DMS53 treated with DMSO at 0.1 percent for 48 hours (cell line): ENCODE measurements at regions not wholly inside any gene's neighbourhood (a gene's known extent, or its start where the extent isn't known, plus 50 kb on each side); places are given as distances from the start of the nearest gene placed in this dataset.

ENCODE experiments used
- DNase-seq: peaks from one replicate; lab custom pipeline; 2025; ENCODE audit not compliant: unreplicated experiment; lab: John Stamatoyannopoulos, UW

GRCh38 chr13:47831265-47831664 lies 169.8 kb downstream of the SUCLA2 start:
- no peak for DNase-seq

GRCh38 chr13:47829690-47830089 lies 171.4 kb downstream of the SUCLA2 start:
- no peak for DNase-seq

- DNase-seq, result no peak
Observed at GRCh38 chr13:47826471-47826870, 174.6 kb downstream of the SUCLA2 start.

GRCh38 chr13:47822036-47822435 lies 179.0 kb downstream of the SUCLA2 start:
- no peak for DNase-seq

GRCh38 chr13:47816831-47817230 lies 184.2 kb downstream of the SUCLA2 start:
- DNase-seq, result no peak

GRCh38 chr13:47813718-47814117 lies 187.4 kb downstream of the SUCLA2 start:
- no peak for DNase-seq

GRCh38 chr13:47809411-47809810 lies 191.7 kb downstream of the SUCLA2 start:
- DNase-seq, result no peak

GRCh38 chr13:47803131-47803530 lies 197.9 kb downstream of the SUCLA2 start:
- DNase-seq, result no peak

- no peak for DNase-seq
Observed at GRCh38 chr13:47801555-47801954, 199.5 kb downstream of the SUCLA2 start.

GRCh38 chr13:47800593-47800992 lies 200.5 kb downstream of the SUCLA2 start:
- no peak for DNase-seq

- DNase-seq, result no peak
Observed at GRCh38 chr13:47798906-47799305, 202.2 kb downstream of the SUCLA2 start.

GRCh38 chr13:47798194-47798593 lies 202.9 kb downstream of the SUCLA2 start:
- no peak for DNase-seq

- no peak for DNase-seq
Observed at GRCh38 chr13:47796816-47797215, 204.3 kb downstream of the SUCLA2 start.

- DNase-seq, result no peak
Observed at GRCh38 chr13:47794963-47795362, 206.1 kb downstream of the SUCLA2 start.

GRCh38 chr13:47790755-47791154 lies 210.3 kb downstream of the SUCLA2 start:
- DNase-seq, result no peak

GRCh38 chr13:47788844-47789243 lies 212.2 kb downstream of the SUCLA2 start:
- DNase-seq, result no peak

GRCh38 chr13:47774671-47774994 lies 226.4 kb downstream of the SUCLA2 start:
- DNase-seq, result no peak

- no peak for DNase-seq
Observed at GRCh38 chr13:47764817-47765216, 236.3 kb downstream of the SUCLA2 start.

- DNase-seq, result no peak
Observed at GRCh38 chr13:47757466-47758080, 243.5 kb downstream of the SUCLA2 start.

GRCh38 chr13:47747901-47748300 lies 253.2 kb downstream of the SUCLA2 start:
- DNase-seq, result no peak

GRCh38 chr13:47726394-47726793 lies 274.7 kb downstream of the SUCLA2 start:
- peak; percentile 34 for DNase-seq

GRCh38 chr13:47723898-47724297 lies 277.2 kb downstream of the SUCLA2 start:
- DNase-seq, result no peak

- no peak for DNase-seq
Observed at GRCh38 chr13:47719164-47719563, 281.9 kb downstream of the SUCLA2 start.

GRCh38 chr13:47718556-47718955 lies 282.5 kb downstream of the SUCLA2 start:
- no peak for DNase-seq
